Adrenal gland (tissue), 5 donors: ENCODE measurements at regions not wholly inside any gene's neighbourhood (a gene's known extent, or its start where the extent isn't known, plus 50 kb on each side); places are given as distances from the start of the nearest gene placed in this dataset.

Experiments used
- POLR2A ChIP-seq, 2 donors: fragments of 450-650 bp; IDR thresholded peaks; one replicate each; pipeline ENCODE4 v1.6.1; 2017; ENCODE audit warnings: antibody characterized with exemption in 2 of 2, mild to moderate bottlenecking in 2 of 2, moderate library complexity in 1 of 2
- TF ChIP-seq, protein P1 (sequence below), 6 experiments: fragments of 450-650 bp in 4 of 6; fragments of 200-600 bp in 2 of 6; sonication (generic) in 1 of 6; IDR thresholded peaks; 1 replicate in 5 of 6; 2 replicates in 1 of 6; pipeline versions ENCODE4 v1.5.1 to v1.8.0; 2016 to 2021; ENCODE audit warnings: antibody characterized with exemption in 6 of 6, mild to moderate bottlenecking in 2 of 6, moderate library complexity in 1 of 6
- donor health status: DM: no; HTN: no; CAD: no.

DNA sequence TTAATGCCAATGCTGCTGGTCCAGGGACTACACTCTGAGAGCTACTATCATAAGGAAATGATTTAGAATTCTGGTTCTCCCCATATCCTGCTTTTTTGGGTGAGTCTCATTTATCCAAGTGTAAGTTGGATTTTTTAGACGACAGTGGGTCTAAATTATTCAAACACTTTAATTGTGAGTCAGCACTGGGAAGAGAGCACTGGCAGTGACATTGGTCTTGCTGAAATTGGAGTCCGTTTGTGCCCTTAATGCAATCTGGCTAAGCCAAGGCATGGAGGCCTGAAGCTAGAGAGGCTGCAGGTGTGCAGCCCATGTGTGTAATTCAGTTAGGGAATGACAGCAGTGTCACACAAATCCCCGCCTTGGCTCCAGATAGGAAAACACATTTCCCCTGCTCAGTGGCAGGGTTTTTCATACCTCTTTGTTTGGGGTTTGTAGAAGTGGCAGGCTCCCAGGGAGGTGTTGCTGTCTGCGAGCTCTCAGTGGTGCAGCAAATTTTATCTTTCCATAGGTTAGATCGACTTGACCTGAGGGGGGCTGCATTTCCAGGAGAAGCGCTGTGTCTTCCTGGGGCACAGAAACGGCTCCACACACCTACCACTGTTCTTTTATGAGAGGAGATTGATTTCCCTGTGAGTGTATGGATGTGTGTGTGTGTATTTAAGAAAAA is 197.7 kb downstream of the CD47 start:
- TF ChIP-seq, protein P1, sequence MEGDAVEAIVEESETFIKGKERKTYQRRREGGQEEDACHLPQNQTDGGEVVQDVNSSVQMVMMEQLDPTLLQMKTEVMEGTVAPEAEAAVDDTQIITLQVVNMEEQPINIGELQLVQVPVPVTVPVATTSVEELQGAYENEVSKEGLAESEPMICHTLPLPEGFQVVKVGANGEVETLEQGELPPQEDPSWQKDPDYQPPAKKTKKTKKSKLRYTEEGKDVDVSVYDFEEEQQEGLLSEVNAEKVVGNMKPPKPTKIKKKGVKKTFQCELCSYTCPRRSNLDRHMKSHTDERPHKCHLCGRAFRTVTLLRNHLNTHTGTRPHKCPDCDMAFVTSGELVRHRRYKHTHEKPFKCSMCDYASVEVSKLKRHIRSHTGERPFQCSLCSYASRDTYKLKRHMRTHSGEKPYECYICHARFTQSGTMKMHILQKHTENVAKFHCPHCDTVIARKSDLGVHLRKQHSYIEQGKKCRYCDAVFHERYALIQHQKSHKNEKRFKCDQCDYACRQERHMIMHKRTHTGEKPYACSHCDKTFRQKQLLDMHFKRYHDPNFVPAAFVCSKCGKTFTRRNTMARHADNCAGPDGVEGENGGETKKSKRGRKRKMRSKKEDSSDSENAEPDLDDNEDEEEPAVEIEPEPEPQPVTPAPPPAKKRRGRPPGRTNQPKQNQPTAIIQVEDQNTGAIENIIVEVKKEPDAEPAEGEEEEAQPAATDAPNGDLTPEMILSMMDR (IDR thresholded peaks at IDR 0.05) = no peak
- no peak for TF ChIP-seq POLR2A (IDR thresholded peaks at IDR 0.05)
